LNCAP (cell line): ENCODE measurements at regions not wholly inside any gene's neighbourhood (a gene's known extent, or its start where the extent isn't known, plus 50 kb on each side); places are given as distances from the start of the nearest gene placed in this dataset.

ENCODE experiments used
- CTCF ChIP-seq: fragments of 450-650 bp; IDR thresholded peaks from 2 replicates; pipeline ENCODE4 v1.5.1; 2017; ENCODE audit warnings: mild to moderate bottlenecking

GRCh38 chr10:8138471-8138870, 84.0 kb downstream of the GATA3 start:
- no peak for TF ChIP-seq CTCF

GRCh38 chr10:8144496-8144895, 90.0 kb downstream of the GATA3 start:
- no peak for TF ChIP-seq CTCF

DNA sequence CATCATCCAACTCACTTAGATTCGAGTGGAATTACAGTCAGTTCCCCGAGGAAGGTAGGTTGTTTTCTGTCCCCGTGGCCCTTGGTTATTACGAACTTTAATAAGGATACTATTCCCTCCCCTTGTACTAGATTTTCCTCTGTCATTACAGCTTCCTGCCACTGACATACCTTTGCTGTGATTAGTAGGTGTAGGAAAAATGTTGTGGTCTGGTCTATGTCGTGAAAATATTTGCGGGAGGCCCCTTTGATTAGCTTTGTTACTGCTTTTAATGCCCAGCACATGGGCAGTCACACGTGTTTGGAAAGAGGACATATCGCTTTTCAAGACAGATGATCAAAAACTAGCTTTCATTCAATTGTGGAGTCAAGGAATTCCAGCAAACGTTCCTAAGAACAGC, 92.2 kb downstream of the GATA3 start:
- TF ChIP-seq CTCF, result no peak

GRCh38 chr10:8149991-8150390, 95.5 kb downstream of the GATA3 start:
- TF ChIP-seq CTCF, result no peak

GRCh38 chr10:8150401-8150905, 96.0 kb downstream of the GATA3 start:
- no peak for TF ChIP-seq CTCF

- TF ChIP-seq CTCF, result no peak
Observed at GRCh38 chr10:8151086-8151485, 96.6 kb downstream of the GATA3 start.

DNA sequence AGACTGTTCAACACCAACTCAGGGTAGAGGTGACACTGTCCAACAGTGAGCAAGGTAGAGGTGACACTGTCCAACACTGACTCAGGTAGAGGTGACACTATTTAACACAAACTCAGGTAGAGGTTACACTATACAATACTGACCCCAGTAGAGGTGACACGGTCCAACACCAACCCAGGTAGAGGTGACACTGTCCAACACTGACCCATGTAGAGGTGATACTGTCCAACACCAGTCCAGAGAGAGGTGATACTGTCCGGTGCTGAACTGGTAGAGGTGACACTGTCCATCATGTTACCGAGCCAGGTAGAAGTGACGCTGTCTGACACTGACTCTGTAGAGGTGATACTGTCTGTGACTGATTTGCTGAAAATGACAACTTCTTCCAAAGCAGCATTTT, 102.4 kb downstream of the GATA3 start:
- no peak for TF ChIP-seq CTCF
